H9 (cell line): ENCODE measurements at regions not wholly inside any gene's neighbourhood (a gene's known extent, or its start where the extent isn't known, plus 50 kb on each side); places are given as distances from the start of the nearest gene placed in this dataset.

ENCODE experiments used
- DNase-seq: peaks from one replicate; pipeline ENCODE4 v3.0.0-alpha.2; 2017
- H2AFZ ChIP-seq: one replicate; pipeline ENCODE4 v1.6.1; 2013; ENCODE audit warnings: mild to moderate bottlenecking, low read length, control low read depth, moderate library complexity
- H2AK5ac ChIP-seq: 2 replicates; pipeline ENCODE4 v1.6.1; 2013; ENCODE audit warnings: low read length, control low read depth, mixed read lengths; ENCODE audit not compliant: insufficient read length
- H2BK120ac ChIP-seq: one replicate; pipeline ENCODE4 v1.6.1; 2013; ENCODE audit warnings: low read depth, mild to moderate bottlenecking, low read length, control low read depth, inconsistent platforms; ENCODE audit not compliant: poor library complexity, severe bottlenecking
- H2BK12ac ChIP-seq: 2 replicates; pipeline ENCODE4 v1.6.1; 2013; ENCODE audit warnings: low read length, control low read depth, mixed read lengths, low read depth; ENCODE audit not compliant: insufficient read length
- H2BK15ac ChIP-seq: 2 replicates; pipeline ENCODE4 v1.6.1; 2013; ENCODE audit warnings: low read depth, low read length, control low read depth
- H2BK20ac ChIP-seq: one replicate; pipeline ENCODE4 v1.6.1; 2013; ENCODE audit warnings: low read depth, mild to moderate bottlenecking, low read length, control low read depth, inconsistent platforms; ENCODE audit not compliant: poor library complexity, severe bottlenecking
- H2BK5ac ChIP-seq: 2 replicates; pipeline ENCODE4 v1.6.1; 2013; ENCODE audit warnings: low read length, control low read depth, mixed read lengths; ENCODE audit not compliant: insufficient read length
- H3K14ac ChIP-seq: 2 replicates; pipeline ENCODE4 v1.6.1; 2013; ENCODE audit warnings: low read length, control low read depth; ENCODE audit not compliant: insufficient read depth
- H3K18ac ChIP-seq: 2 replicates; pipeline ENCODE4 v1.6.1; 2013; ENCODE audit warnings: low read depth, mild to moderate bottlenecking, mixed read lengths, low read length, control low read depth; ENCODE audit not compliant: insufficient read length
- H3K23ac ChIP-seq: 2 replicates; pipeline ENCODE4 v1.6.1; 2013; ENCODE audit warnings: low read length, control low read depth, mixed read lengths, low read depth; ENCODE audit not compliant: insufficient read length
- H3K23me2 ChIP-seq: 2 replicates; pipeline ENCODE4 v1.6.1; 2013; ENCODE audit warnings: low read depth, mild to moderate bottlenecking, mixed read lengths, low read length, control low read depth; ENCODE audit not compliant: insufficient read length, poor library complexity, severe bottlenecking
- H3K27ac ChIP-seq: 2 replicates; pipeline ENCODE4 v1.5.1; 2013; ENCODE audit warnings: low read length, control low read depth, mixed read lengths, low read depth; ENCODE audit not compliant: insufficient read length
- H3K27me3 ChIP-seq: 2 replicates; pipeline ENCODE4 v1.6.1; 2013; ENCODE audit warnings: low read length, control low read depth, inconsistent platforms; ENCODE audit not compliant: insufficient read depth
- H3K4ac ChIP-seq: 2 replicates; pipeline ENCODE4 v1.6.1; 2013; ENCODE audit warnings: low read depth, mild to moderate bottlenecking, control low read depth, inconsistent platforms, low read length, moderate library complexity
- H3K4me1 ChIP-seq: 2 replicates; pipeline ENCODE4 v1.6.1; 2013; ENCODE audit warnings: low read length, control low read depth, inconsistent platforms; ENCODE audit not compliant: insufficient read depth
- H3K4me2 ChIP-seq: 2 replicates; pipeline ENCODE4 v1.6.1; 2013; ENCODE audit warnings: low read length, control low read depth, mixed read lengths; ENCODE audit not compliant: insufficient read length, insufficient read depth
- H3K56ac ChIP-seq: 2 replicates; pipeline ENCODE4 v1.6.1; 2013; ENCODE audit warnings: low read depth, mild to moderate bottlenecking, mixed read lengths, low read length, control low read depth; ENCODE audit not compliant: insufficient read length
- H3K79me1 ChIP-seq: 2 replicates; pipeline ENCODE4 v1.6.1; 2013; ENCODE audit warnings: low read depth, mild to moderate bottlenecking, moderate library complexity, low read length, control low read depth, inconsistent platforms; ENCODE audit not compliant: insufficient read depth, poor library complexity, severe bottlenecking
- H3K79me2 ChIP-seq: 2 replicates; pipeline ENCODE4 v1.6.1; 2013; ENCODE audit warnings: low read length, control low read depth, inconsistent platforms; ENCODE audit not compliant: insufficient read depth
- H3K9ac ChIP-seq: 2 replicates; pipeline ENCODE4 v1.6.1; 2013; ENCODE audit warnings: low read length, control low read depth, mixed read lengths; ENCODE audit not compliant: insufficient read length; ENCODE audit errors: extremely low read depth
- H3K9me3 ChIP-seq: one replicate; pipeline ENCODE4 v1.6.1; 2013; ENCODE audit warnings: low read depth, low read length, inconsistent platforms; ENCODE audit not compliant: control insufficient read depth
- H3T11ph ChIP-seq: one replicate; pipeline ENCODE4 v1.6.1; 2013; ENCODE audit warnings: mild to moderate bottlenecking, low read length, control low read depth, inconsistent platforms
- H4K20me1 ChIP-seq: one replicate; pipeline ENCODE4 v1.6.1; 2013; ENCODE audit not compliant: control insufficient read depth, insufficient read length, insufficient read depth
- H4K5ac ChIP-seq: 2 replicates; pipeline ENCODE4 v1.6.1; 2013; ENCODE audit warnings: low read depth, mild to moderate bottlenecking, mixed read lengths, low read length, control low read depth; ENCODE audit not compliant: insufficient read length
- H4K8ac ChIP-seq: replicated peaks from 2 replicates; pipeline ENCODE4 v1.6.1; 2013; ENCODE audit warnings: low read length, control low read depth, mixed read lengths, low read depth; ENCODE audit not compliant: insufficient read length
- H4K91ac ChIP-seq: 2 replicates; pipeline ENCODE4 v1.6.1; 2013; ENCODE audit warnings: low read depth, mild to moderate bottlenecking, moderate library complexity, mixed read lengths, low read length, control low read depth; ENCODE audit not compliant: insufficient read length
- H3K27ac Mint-ChIP-seq, 3 experiments: 2 replicates in 2 of 3; 3 replicates in 1 of 3; pipeline ENCODE4 v1.8.0; 2020 to 2021; ENCODE audit warnings: mixed read lengths in 3 of 3, mild to moderate bottlenecking in 1 of 3, moderate library complexity in 1 of 3
- H3K27me3 Mint-ChIP-seq: 2 replicates; pipeline ENCODE4 v1.8.0; 2021; ENCODE audit warnings: low read depth, mild to moderate bottlenecking, moderate library complexity, mixed read lengths
- H3K36me3 Mint-ChIP-seq, 3 experiments: 2 replicates in 2 of 3; 3 replicates in 1 of 3; pipeline ENCODE4 v1.8.0; 2020 to 2021; ENCODE audit warnings: low read depth in 3 of 3, mixed read lengths in 3 of 3; ENCODE audit not compliant: insufficient read depth in 1 of 3
- H3K4me1 Mint-ChIP-seq, 2 experiments: 2 replicates each; pipeline ENCODE4 v1.8.0; 2020; ENCODE audit warnings: mixed read lengths in 2 of 2
- H3K4me3 Mint-ChIP-seq, 2 experiments: 2 replicates in 1 of 2; 3 replicates in 1 of 2; pipeline ENCODE4 v1.8.0; 2020 to 2021; ENCODE audit warnings: mild to moderate bottlenecking in 2 of 2, mixed read lengths in 2 of 2, moderate library complexity in 1 of 2
- H3K9me3 Mint-ChIP-seq, 2 experiments: 2 replicates in 1 of 2; 3 replicates in 1 of 2; pipeline ENCODE4 v1.8.0; 2020; ENCODE audit warnings: mild to moderate bottlenecking in 2 of 2, mixed read lengths in 2 of 2, moderate library complexity in 1 of 2
- CTCF ChIP-seq: fragments of 200-600 bp; sonication (generic); conservative IDR thresholded peaks from 3 replicates; pipeline ENCODE4 v1.8.0; 2021; ENCODE audit warnings: antibody characterized with exemption, mild to moderate bottlenecking
- WGBS: extraction: QIAGEN DNeasy Blood & Tissue Kit; methylation state at CpG from one replicate; pipeline ENCODE4 v1.1.7; 2013; ENCODE audit warnings: missing lambda C conversion rate, low lambda C conversion rate, mixed read lengths; ENCODE audit not compliant: insufficient read length; ENCODE audit errors: extremely low coverage; 5-methylcytosine and 5-hydroxymethylcytosine counted together

DNA sequence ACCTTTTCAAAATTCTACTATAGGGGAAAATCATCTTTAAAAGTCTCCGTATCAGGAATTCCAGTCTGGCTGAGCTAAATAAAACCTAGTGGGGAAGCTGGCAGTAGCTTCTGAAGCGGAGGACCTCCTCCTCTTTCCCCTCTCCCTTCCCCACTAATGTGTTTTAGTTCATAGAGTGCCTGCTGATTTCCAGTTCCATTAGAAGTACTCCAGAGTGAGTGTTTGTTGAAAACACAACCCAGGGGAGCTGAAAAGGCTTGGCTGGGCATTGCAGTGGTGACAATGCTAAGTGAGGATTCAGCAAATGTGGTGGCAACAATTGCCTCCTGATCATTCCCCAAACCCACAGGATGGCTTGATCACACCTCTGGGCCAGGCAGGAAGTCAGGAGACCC is 144.2 kb upstream of the FRMD6 start:
- no peak overlapping the region for H3K4me3 Mint-ChIP-seq
- no peak overlapping the region for H4K5ac ChIP-seq
- no peak overlapping the region for H2AFZ ChIP-seq
- no peak overlapping the region for H3T11ph ChIP-seq
- H3K23me2 ChIP-seq: no peaks in the 10 kb centered on the region
- no peak overlapping the region for H4K91ac ChIP-seq
- no peak overlapping the region for H3K23ac ChIP-seq
- peaks cover 3 to 12% of the 10 kb centered on the region in 2 experiments; a peak in 1 of 4 replicates for H3K4me1 Mint-ChIP-seq
- H3K4ac ChIP-seq: no peak overlapping the region
- H3K79me2 ChIP-seq: no peaks in the 10 kb centered on the region
- H3K9me3 ChIP-seq: no peaks in the 10 kb centered on the region
- no peaks in the 10 kb centered on the region for H3K79me1 ChIP-seq
- no peak overlapping the region for H3K56ac ChIP-seq
- no peak overlapping the region for H3K4me2 ChIP-seq
- no peak for DNase-seq
- no peak overlapping the region for H2BK120ac ChIP-seq
- no CpG with 5 or more reads among the region's 2 CpGs for WGBS
- H3K18ac ChIP-seq: no peak overlapping the region
- H3K27me3 Mint-ChIP-seq: no peaks in the 10 kb centered on the region; the same call in 1 of the 2 replicates
- no peaks in the 10 kb centered on the region for H4K20me1 ChIP-seq
- no peak overlapping the region for H2BK15ac ChIP-seq
- H3K36me3 Mint-ChIP-seq: no peaks in the 10 kb centered on the region; a peak in 1 of 7 replicates
- no peak overlapping the region for H2BK20ac ChIP-seq
- no peak overlapping the region for H4K8ac ChIP-seq
- no peak overlapping the region for H2BK12ac ChIP-seq
- H3K27me3 ChIP-seq: no peaks in the 10 kb centered on the region
- no peak overlapping the region for H2AK5ac ChIP-seq
- H2BK5ac ChIP-seq: no peak overlapping the region
- no peak for TF ChIP-seq CTCF
- no peak overlapping the region for H3K27ac ChIP-seq
- no peak overlapping the region for H3K27ac Mint-ChIP-seq
- H3K9me3 Mint-ChIP-seq: peaks cover 7 to 8% of the 10 kb centered on the region in 2 experiments; a peak in 4 of 5 replicates
- no peaks in the 10 kb centered on the region for H3K4me1 ChIP-seq
- no peak overlapping the region for H3K14ac ChIP-seq
- no peak overlapping the region for H3K9ac ChIP-seq
